GM12892 (cell line): ENCODE measurements at regions not wholly inside any gene's neighbourhood (a gene's known extent, or its start where the extent isn't known, plus 50 kb on each side); places are given as distances from the start of the nearest gene placed in this dataset.

Source experiments
- POLR2A ChIP-seq: IDR thresholded peaks from 2 replicates; pipeline ENCODE4 v1.6.1; 2011; ENCODE audit warnings: low read depth, low read length, control low read depth
- POLR2AphosphoS5 ChIP-seq: IDR thresholded peaks from 2 replicates; pipeline ENCODE4 v1.6.1; 2011; ENCODE audit warnings: low read depth, low read length, control low read depth
- TAF1 ChIP-seq: IDR thresholded peaks from 2 replicates; pipeline ENCODE4 v1.6.1; 2011; ENCODE audit warnings: low read depth, mild to moderate bottlenecking, control low read depth, low read length, borderline replicate concordance

- TF ChIP-seq POLR2A (no peak), POLR2AphosphoS5 (no peak), TAF1 (no peak)
These were observed 367.6 kb upstream of the MGMT start for GRCh38 chr10:129099486-129099885.
